ENCODE measurements at regions not wholly inside any gene's neighbourhood (a gene's known extent, or its start where the extent isn't known, plus 50 kb on each side); places are given as distances from the start of the nearest gene placed in this dataset.
A peak's percentile ranks its signal among the peaks of the same experiment; 100 is the strongest.

DNA sequence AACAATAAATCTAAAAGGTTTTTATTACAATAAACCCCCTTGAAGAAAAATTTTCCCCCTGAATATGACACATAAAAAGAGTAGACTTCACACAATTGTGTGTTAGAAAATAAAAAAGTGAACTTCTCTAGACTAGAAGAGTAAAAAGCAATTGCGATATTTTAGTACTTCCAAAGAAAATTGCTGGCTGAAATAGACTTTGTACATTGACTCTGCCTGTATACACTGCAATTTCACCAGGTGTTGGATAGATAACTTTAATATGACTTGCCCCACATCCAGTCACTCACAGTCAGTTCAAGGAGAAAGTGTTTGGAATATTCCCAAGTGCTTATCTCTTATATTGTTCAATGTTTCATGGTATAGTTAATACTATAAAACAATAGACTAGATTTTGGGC is 1780.1 kb upstream of the PCDH20 start:
- Histone ChIP-seq H3K27ac (ENCODE audit: low read depth, low read length) (no peak overlapping the region), H3K4me3 (ENCODE audit: insufficient read depth, low read length, poor library complexity, severe bottlenecking) (no peak overlapping the region), H3K9ac (ENCODE audit: low read length) (no peak overlapping the region)

DNA sequence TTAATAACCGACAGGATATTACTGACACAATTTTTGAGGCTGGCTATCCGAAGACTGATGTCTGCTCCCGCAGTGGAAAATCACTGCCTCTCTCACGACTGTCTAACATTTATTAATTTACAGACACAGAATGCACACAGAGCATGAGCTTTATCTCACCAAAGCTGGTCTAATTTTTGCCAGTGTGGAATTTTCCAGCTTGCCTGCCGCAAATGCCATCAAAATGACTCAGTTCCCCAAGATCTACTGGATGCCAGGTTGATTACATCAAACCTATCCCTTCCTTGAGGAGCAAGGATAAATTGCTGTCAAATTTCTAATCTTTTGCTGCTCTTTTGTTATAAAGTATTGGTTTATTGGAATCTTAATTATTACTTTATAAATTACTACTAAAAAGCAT is 1775.1 kb upstream of the PCDH20 start:
- Histone ChIP-seq H3K79me2 (ENCODE audit: insufficient read depth, low read length) (no peaks in the 10 kb centered on the region), H4K20me1 (ENCODE audit: low read depth, low read length) (no peaks in the 10 kb centered on the region), H3K4me2 (ENCODE audit: low read depth, low read length, poor library complexity, severe bottlenecking) (no peak overlapping the region)

More for the DNA sequence above, 1780.1 kb upstream of the PCDH20 start:
- H3K4me2 ChIP-seq (ENCODE audit: low read depth, low read length, poor library complexity, severe bottlenecking) = no peak overlapping the region
- no peaks in the 10 kb centered on the region for H4K20me1 ChIP-seq (ENCODE audit: low read depth, low read length)
- no peaks in the 10 kb centered on the region for H3K9me3 ChIP-seq (ENCODE audit: insufficient read depth, low read length)
- H2AFZ ChIP-seq (ENCODE audit: low read depth, low read length, severe bottlenecking) = peak overlapping the region; percentile 31
- H3K79me2 ChIP-seq (ENCODE audit: insufficient read depth, low read length) = no peaks in the 10 kb centered on the region
- TF ChIP-seq, protein P1, sequence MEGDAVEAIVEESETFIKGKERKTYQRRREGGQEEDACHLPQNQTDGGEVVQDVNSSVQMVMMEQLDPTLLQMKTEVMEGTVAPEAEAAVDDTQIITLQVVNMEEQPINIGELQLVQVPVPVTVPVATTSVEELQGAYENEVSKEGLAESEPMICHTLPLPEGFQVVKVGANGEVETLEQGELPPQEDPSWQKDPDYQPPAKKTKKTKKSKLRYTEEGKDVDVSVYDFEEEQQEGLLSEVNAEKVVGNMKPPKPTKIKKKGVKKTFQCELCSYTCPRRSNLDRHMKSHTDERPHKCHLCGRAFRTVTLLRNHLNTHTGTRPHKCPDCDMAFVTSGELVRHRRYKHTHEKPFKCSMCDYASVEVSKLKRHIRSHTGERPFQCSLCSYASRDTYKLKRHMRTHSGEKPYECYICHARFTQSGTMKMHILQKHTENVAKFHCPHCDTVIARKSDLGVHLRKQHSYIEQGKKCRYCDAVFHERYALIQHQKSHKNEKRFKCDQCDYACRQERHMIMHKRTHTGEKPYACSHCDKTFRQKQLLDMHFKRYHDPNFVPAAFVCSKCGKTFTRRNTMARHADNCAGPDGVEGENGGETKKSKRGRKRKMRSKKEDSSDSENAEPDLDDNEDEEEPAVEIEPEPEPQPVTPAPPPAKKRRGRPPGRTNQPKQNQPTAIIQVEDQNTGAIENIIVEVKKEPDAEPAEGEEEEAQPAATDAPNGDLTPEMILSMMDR (IDR thresholded peaks at IDR 0.05; ENCODE audit: insufficient read depth, low read length, poor library complexity, severe bottlenecking) = no peak
- no peak for TF ChIP-seq EZH2phosphoT487 (conservative IDR thresholded peaks at IDR 0.05; ENCODE audit: low read length)
- H3F3A ChIP-seq (ENCODE audit: insufficient read depth) = no peaks in the 10 kb centered on the region
- H3K27me3 ChIP-seq (ENCODE audit: low read length) = no peaks in the 10 kb centered on the region
- H3K9me2 ChIP-seq (replicated peaks; ENCODE audit: insufficient read depth, low read length) = no peaks in the 10 kb centered on the region
- no peaks in the 10 kb centered on the region for H3K36me3 ChIP-seq (ENCODE audit: low read length)

DNA sequence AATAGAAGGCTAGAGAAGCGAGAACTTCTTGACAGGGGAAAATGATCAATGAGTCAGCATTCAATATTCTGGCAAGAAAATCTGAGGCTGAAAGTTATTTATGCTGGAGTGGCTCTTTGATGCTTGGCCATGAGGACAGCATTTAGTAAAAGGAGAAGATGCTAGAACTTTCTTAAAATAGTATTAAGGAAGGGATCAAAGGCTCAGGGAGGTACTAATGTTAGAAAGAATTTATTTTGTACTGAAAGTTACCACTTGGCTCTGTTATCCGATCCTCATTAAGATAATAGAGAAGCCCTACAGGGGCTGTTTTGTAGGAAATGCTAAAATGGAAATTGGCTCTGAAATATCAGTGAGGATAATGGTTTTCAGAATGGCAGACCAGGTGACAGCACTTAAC is 1774.6 kb upstream of the PCDH20 start:
- no peak overlapping the region for H3K4me2 ChIP-seq (ENCODE audit: low read depth, low read length, poor library complexity, severe bottlenecking)
- H3K9me2 ChIP-seq (replicated peaks; ENCODE audit: insufficient read depth, low read length) = no peaks in the 10 kb centered on the region
- no peaks in the 10 kb centered on the region for H3K79me2 ChIP-seq (ENCODE audit: insufficient read depth, low read length)
- no peak overlapping the region for H3K4me3 ChIP-seq (ENCODE audit: insufficient read depth, low read length, poor library complexity, severe bottlenecking)
- H3K27ac ChIP-seq (ENCODE audit: low read depth, low read length) = no peak overlapping the region
- peak overlapping the region; percentile 46 for H2AFZ ChIP-seq (ENCODE audit: low read depth, low read length, severe bottlenecking)
- no peaks in the 10 kb centered on the region for H3K27me3 ChIP-seq (ENCODE audit: low read length)
- H3K36me3 ChIP-seq (ENCODE audit: low read length) = no peaks in the 10 kb centered on the region
- H3K9me3 ChIP-seq (ENCODE audit: insufficient read depth, low read length) = no peaks in the 10 kb centered on the region
- H3K9ac ChIP-seq (ENCODE audit: low read length) = no peak overlapping the region
- TF ChIP-seq, protein P1 (IDR thresholded peaks at IDR 0.05; ENCODE audit: insufficient read depth, low read length, poor library complexity, severe bottlenecking) = no peak
- no peak for TF ChIP-seq EZH2phosphoT487 (conservative IDR thresholded peaks at IDR 0.05; ENCODE audit: low read length)
- H3F3A ChIP-seq (ENCODE audit: insufficient read depth) = no peaks in the 10 kb centered on the region
- no peaks in the 10 kb centered on the region for H4K20me1 ChIP-seq (ENCODE audit: low read depth, low read length)

More for the DNA sequence above, 1775.1 kb upstream of the PCDH20 start:
- Histone ChIP-seq H3K4me3 (ENCODE audit: insufficient read depth, low read length, poor library complexity, severe bottlenecking) (no peak overlapping the region), H3F3A (ENCODE audit: insufficient read depth) (no peaks in the 10 kb centered on the region), H3K27ac (ENCODE audit: low read depth, low read length) (no peak overlapping the region), H3K27me3 (ENCODE audit: low read length) (no peaks in the 10 kb centered on the region), H3K36me3 (ENCODE audit: low read length) (no peaks in the 10 kb centered on the region), H2AFZ (ENCODE audit: low read depth, low read length, severe bottlenecking) (peak overlapping the region; percentile 37), H3K9me2 (replicated peaks; ENCODE audit: insufficient read depth, low read length) (no peaks in the 10 kb centered on the region), H3K9ac (ENCODE audit: low read length) (no peak overlapping the region), H3K9me3 (ENCODE audit: insufficient read depth, low read length) (no peaks in the 10 kb centered on the region)
- TF ChIP-seq EZH2phosphoT487 (conservative IDR thresholded peaks at IDR 0.05; ENCODE audit: low read length) = no peak
- TF ChIP-seq, protein P1 (IDR thresholded peaks at IDR 0.05; ENCODE audit: insufficient read depth, low read length, poor library complexity, severe bottlenecking) = no peak

Measured in SU-DHL-6 (cell line).